H9 (cell line): ENCODE measurements at regions not wholly inside any gene's neighbourhood (a gene's known extent, or its start where the extent isn't known, plus 50 kb on each side); places are given as distances from the start of the nearest gene placed in this dataset.

ENCODE experiments used
- DNase-seq: peaks from one replicate; pipeline ENCODE4 v3.0.0-alpha.2; 2017
- H2AFZ ChIP-seq: one replicate; pipeline ENCODE4 v1.6.1; 2013; ENCODE audit warnings: mild to moderate bottlenecking, low read length, control low read depth, moderate library complexity
- H2AK5ac ChIP-seq: 2 replicates; pipeline ENCODE4 v1.6.1; 2013; ENCODE audit warnings: low read length, control low read depth, mixed read lengths; ENCODE audit not compliant: insufficient read length
- H2BK120ac ChIP-seq: one replicate; pipeline ENCODE4 v1.6.1; 2013; ENCODE audit warnings: low read depth, mild to moderate bottlenecking, low read length, control low read depth, inconsistent platforms; ENCODE audit not compliant: poor library complexity, severe bottlenecking
- H2BK12ac ChIP-seq: 2 replicates; pipeline ENCODE4 v1.6.1; 2013; ENCODE audit warnings: low read length, control low read depth, mixed read lengths, low read depth; ENCODE audit not compliant: insufficient read length
- H2BK15ac ChIP-seq: 2 replicates; pipeline ENCODE4 v1.6.1; 2013; ENCODE audit warnings: low read depth, low read length, control low read depth
- H2BK20ac ChIP-seq: one replicate; pipeline ENCODE4 v1.6.1; 2013; ENCODE audit warnings: low read depth, mild to moderate bottlenecking, low read length, control low read depth, inconsistent platforms; ENCODE audit not compliant: poor library complexity, severe bottlenecking
- H2BK5ac ChIP-seq: 2 replicates; pipeline ENCODE4 v1.6.1; 2013; ENCODE audit warnings: low read length, control low read depth, mixed read lengths; ENCODE audit not compliant: insufficient read length
- H3K14ac ChIP-seq: 2 replicates; pipeline ENCODE4 v1.6.1; 2013; ENCODE audit warnings: low read length, control low read depth; ENCODE audit not compliant: insufficient read depth
- H3K18ac ChIP-seq: 2 replicates; pipeline ENCODE4 v1.6.1; 2013; ENCODE audit warnings: low read depth, mild to moderate bottlenecking, mixed read lengths, low read length, control low read depth; ENCODE audit not compliant: insufficient read length
- H3K23ac ChIP-seq: 2 replicates; pipeline ENCODE4 v1.6.1; 2013; ENCODE audit warnings: low read length, control low read depth, mixed read lengths, low read depth; ENCODE audit not compliant: insufficient read length
- H3K23me2 ChIP-seq: 2 replicates; pipeline ENCODE4 v1.6.1; 2013; ENCODE audit warnings: low read depth, mild to moderate bottlenecking, mixed read lengths, low read length, control low read depth; ENCODE audit not compliant: insufficient read length, poor library complexity, severe bottlenecking
- H3K27ac ChIP-seq: 2 replicates; pipeline ENCODE4 v1.5.1; 2013; ENCODE audit warnings: low read length, control low read depth, mixed read lengths, low read depth; ENCODE audit not compliant: insufficient read length
- H3K27me3 ChIP-seq: 2 replicates; pipeline ENCODE4 v1.6.1; 2013; ENCODE audit warnings: low read length, control low read depth, inconsistent platforms; ENCODE audit not compliant: insufficient read depth
- H3K4ac ChIP-seq: 2 replicates; pipeline ENCODE4 v1.6.1; 2013; ENCODE audit warnings: low read depth, mild to moderate bottlenecking, control low read depth, inconsistent platforms, low read length, moderate library complexity
- H3K4me1 ChIP-seq: 2 replicates; pipeline ENCODE4 v1.6.1; 2013; ENCODE audit warnings: low read length, control low read depth, inconsistent platforms; ENCODE audit not compliant: insufficient read depth
- H3K4me2 ChIP-seq: 2 replicates; pipeline ENCODE4 v1.6.1; 2013; ENCODE audit warnings: low read length, control low read depth, mixed read lengths; ENCODE audit not compliant: insufficient read length, insufficient read depth
- H3K56ac ChIP-seq: 2 replicates; pipeline ENCODE4 v1.6.1; 2013; ENCODE audit warnings: low read depth, mild to moderate bottlenecking, mixed read lengths, low read length, control low read depth; ENCODE audit not compliant: insufficient read length
- H3K79me1 ChIP-seq: 2 replicates; pipeline ENCODE4 v1.6.1; 2013; ENCODE audit warnings: low read depth, mild to moderate bottlenecking, moderate library complexity, low read length, control low read depth, inconsistent platforms; ENCODE audit not compliant: insufficient read depth, poor library complexity, severe bottlenecking
- H3K79me2 ChIP-seq: 2 replicates; pipeline ENCODE4 v1.6.1; 2013; ENCODE audit warnings: low read length, control low read depth, inconsistent platforms; ENCODE audit not compliant: insufficient read depth
- H3K9ac ChIP-seq: 2 replicates; pipeline ENCODE4 v1.6.1; 2013; ENCODE audit warnings: low read length, control low read depth, mixed read lengths; ENCODE audit not compliant: insufficient read length; ENCODE audit errors: extremely low read depth
- H3K9me3 ChIP-seq: one replicate; pipeline ENCODE4 v1.6.1; 2013; ENCODE audit warnings: low read depth, low read length, inconsistent platforms; ENCODE audit not compliant: control insufficient read depth
- H3T11ph ChIP-seq: one replicate; pipeline ENCODE4 v1.6.1; 2013; ENCODE audit warnings: mild to moderate bottlenecking, low read length, control low read depth, inconsistent platforms
- H4K20me1 ChIP-seq: one replicate; pipeline ENCODE4 v1.6.1; 2013; ENCODE audit not compliant: control insufficient read depth, insufficient read length, insufficient read depth
- H4K5ac ChIP-seq: 2 replicates; pipeline ENCODE4 v1.6.1; 2013; ENCODE audit warnings: low read depth, mild to moderate bottlenecking, mixed read lengths, low read length, control low read depth; ENCODE audit not compliant: insufficient read length
- H4K8ac ChIP-seq: replicated peaks from 2 replicates; pipeline ENCODE4 v1.6.1; 2013; ENCODE audit warnings: low read length, control low read depth, mixed read lengths, low read depth; ENCODE audit not compliant: insufficient read length
- H4K91ac ChIP-seq: 2 replicates; pipeline ENCODE4 v1.6.1; 2013; ENCODE audit warnings: low read depth, mild to moderate bottlenecking, moderate library complexity, mixed read lengths, low read length, control low read depth; ENCODE audit not compliant: insufficient read length
- H3K27ac Mint-ChIP-seq, 3 experiments: 2 replicates in 2 of 3; 3 replicates in 1 of 3; pipeline ENCODE4 v1.8.0; 2020 to 2021; ENCODE audit warnings: mixed read lengths in 3 of 3, mild to moderate bottlenecking in 1 of 3, moderate library complexity in 1 of 3
- H3K27me3 Mint-ChIP-seq: 2 replicates; pipeline ENCODE4 v1.8.0; 2021; ENCODE audit warnings: low read depth, mild to moderate bottlenecking, moderate library complexity, mixed read lengths
- H3K36me3 Mint-ChIP-seq, 3 experiments: 2 replicates in 2 of 3; 3 replicates in 1 of 3; pipeline ENCODE4 v1.8.0; 2020 to 2021; ENCODE audit warnings: low read depth in 3 of 3, mixed read lengths in 3 of 3; ENCODE audit not compliant: insufficient read depth in 1 of 3
- H3K4me1 Mint-ChIP-seq, 2 experiments: 2 replicates each; pipeline ENCODE4 v1.8.0; 2020; ENCODE audit warnings: mixed read lengths in 2 of 2
- H3K4me3 Mint-ChIP-seq, 2 experiments: 2 replicates in 1 of 2; 3 replicates in 1 of 2; pipeline ENCODE4 v1.8.0; 2020 to 2021; ENCODE audit warnings: mild to moderate bottlenecking in 2 of 2, mixed read lengths in 2 of 2, moderate library complexity in 1 of 2
- H3K9me3 Mint-ChIP-seq, 2 experiments: 2 replicates in 1 of 2; 3 replicates in 1 of 2; pipeline ENCODE4 v1.8.0; 2020; ENCODE audit warnings: mild to moderate bottlenecking in 2 of 2, mixed read lengths in 2 of 2, moderate library complexity in 1 of 2
- WGBS: extraction: QIAGEN DNeasy Blood & Tissue Kit; methylation state at CpG from one replicate; pipeline ENCODE4 v1.1.7; 2013; ENCODE audit warnings: missing lambda C conversion rate, low lambda C conversion rate, mixed read lengths; ENCODE audit not compliant: insufficient read length; ENCODE audit errors: extremely low coverage; 5-methylcytosine and 5-hydroxymethylcytosine counted together
- TF ChIP-seq, protein P1 (sequence below): fragments of 200-600 bp; sonication (generic); conservative IDR thresholded peaks from 3 replicates; pipeline ENCODE4 v1.8.0; 2021; ENCODE audit warnings: antibody characterized with exemption, mild to moderate bottlenecking

DNA sequence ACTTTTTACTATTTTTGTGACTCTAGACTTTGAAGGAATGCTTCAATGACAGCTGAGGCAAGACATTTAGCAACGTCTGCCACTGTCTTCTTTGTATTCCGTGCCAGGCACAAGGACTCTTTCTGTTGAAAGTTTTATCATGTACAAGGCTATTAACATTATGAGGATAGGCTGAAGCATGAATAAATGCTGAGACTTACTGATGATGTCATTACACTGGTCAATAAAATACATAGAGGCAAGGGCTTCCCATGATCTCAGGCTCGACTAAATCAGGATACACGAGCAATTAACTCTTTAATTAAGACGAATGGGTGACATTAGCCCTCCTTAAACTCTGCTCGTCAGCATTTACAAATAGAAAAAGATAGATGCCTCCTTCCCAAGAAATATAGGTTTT is 1393.3 kb upstream of the WWC1 start:
- H3K27ac ChIP-seq, result no peak overlapping the region
- no peak overlapping the region for H3K56ac ChIP-seq
- H3K4me1 ChIP-seq, result no peaks in the 10 kb centered on the region
- H2AFZ ChIP-seq, result no peak overlapping the region
- no peaks in the 10 kb centered on the region for H4K20me1 ChIP-seq
- H3K27me3 Mint-ChIP-seq, result no peaks in the 10 kb centered on the region
- no peaks in the 10 kb centered on the region for H3K23me2 ChIP-seq
- no peak overlapping the region for H4K8ac ChIP-seq
- no peak overlapping the region for H2BK20ac ChIP-seq
- no peak overlapping the region for H2BK12ac ChIP-seq
- DNase-seq, result no peak
- H3K23ac ChIP-seq, result no peak overlapping the region
- WGBS, result no CpG with 5 or more reads among the region's 6 CpGs
- H4K5ac ChIP-seq, result no peak overlapping the region
- no peak overlapping the region for H3K27ac Mint-ChIP-seq
- peaks cover 0 to 3% of the 10 kb centered on the region in 2 experiments; a peak in 1 of 5 replicates for H3K9me3 Mint-ChIP-seq
- no peaks in the 10 kb centered on the region for H3K36me3 Mint-ChIP-seq
- no peaks in the 10 kb centered on the region for H3K9me3 ChIP-seq
- H2BK120ac ChIP-seq, result no peak overlapping the region
- no peak overlapping the region for H3K18ac ChIP-seq
- H4K91ac ChIP-seq, result no peak overlapping the region
- H2BK5ac ChIP-seq, result no peak overlapping the region
- no peak overlapping the region for H3K9ac ChIP-seq
- no peak overlapping the region for H2BK15ac ChIP-seq
- H3K4me3 Mint-ChIP-seq, result no peak overlapping the region
- no peaks in the 10 kb centered on the region for H3K79me2 ChIP-seq
- no peaks in the 10 kb centered on the region for H3K79me1 ChIP-seq
- TF ChIP-seq, protein P1, sequence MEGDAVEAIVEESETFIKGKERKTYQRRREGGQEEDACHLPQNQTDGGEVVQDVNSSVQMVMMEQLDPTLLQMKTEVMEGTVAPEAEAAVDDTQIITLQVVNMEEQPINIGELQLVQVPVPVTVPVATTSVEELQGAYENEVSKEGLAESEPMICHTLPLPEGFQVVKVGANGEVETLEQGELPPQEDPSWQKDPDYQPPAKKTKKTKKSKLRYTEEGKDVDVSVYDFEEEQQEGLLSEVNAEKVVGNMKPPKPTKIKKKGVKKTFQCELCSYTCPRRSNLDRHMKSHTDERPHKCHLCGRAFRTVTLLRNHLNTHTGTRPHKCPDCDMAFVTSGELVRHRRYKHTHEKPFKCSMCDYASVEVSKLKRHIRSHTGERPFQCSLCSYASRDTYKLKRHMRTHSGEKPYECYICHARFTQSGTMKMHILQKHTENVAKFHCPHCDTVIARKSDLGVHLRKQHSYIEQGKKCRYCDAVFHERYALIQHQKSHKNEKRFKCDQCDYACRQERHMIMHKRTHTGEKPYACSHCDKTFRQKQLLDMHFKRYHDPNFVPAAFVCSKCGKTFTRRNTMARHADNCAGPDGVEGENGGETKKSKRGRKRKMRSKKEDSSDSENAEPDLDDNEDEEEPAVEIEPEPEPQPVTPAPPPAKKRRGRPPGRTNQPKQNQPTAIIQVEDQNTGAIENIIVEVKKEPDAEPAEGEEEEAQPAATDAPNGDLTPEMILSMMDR, result no peak
- no peak overlapping the region for H3K14ac ChIP-seq
- no peak overlapping the region for H3K4me2 ChIP-seq
- H3K4me1 Mint-ChIP-seq, result no peaks in the 10 kb centered on the region
- no peak overlapping the region for H3T11ph ChIP-seq
- H2AK5ac ChIP-seq, result no peak overlapping the region
- H3K27me3 ChIP-seq, result no peaks in the 10 kb centered on the region
- no peak overlapping the region for H3K4ac ChIP-seq
